SK-N-SH (cell line): ENCODE measurements at regions not wholly inside any gene's neighbourhood (a gene's known extent, or its start where the extent isn't known, plus 50 kb on each side); places are given as distances from the start of the nearest gene placed in this dataset.

Experiments used
- CTCF ChIA-PET: fragments of 300-600, 350-600 bp; formaldehyde crosslinking; extraction: SDS; loops from one replicate; lab custom pipeline; 2021; lab: Yijun Ruan, JAX
- POLR2A ChIA-PET: fragments of 350-600 bp; sonication (Branson Sonifier 250); formaldehyde crosslinking; extraction: SDS; loops from one replicate; lab custom pipeline; 2020; ENCODE audit warnings: antibody characterized with exemption, inconsistent platforms; lab: Yijun Ruan, JAX
- DNase-seq: peaks from one replicate; pipeline ENCODE4 v3.0.0; 2012
- H2AFZ ChIP-seq: fragments of 200-600 bp; sonication (generic); 2 replicates; pipeline ENCODE4 v1.8.1; 2016; ENCODE audit warnings: antibody characterized with exemption, mild to moderate bottlenecking, low read depth
- H3F3A ChIP-seq: fragments of 200-600 bp; sonication (generic); replicated peaks from 2 replicates; pipeline ENCODE3; 2016; ENCODE audit warnings: antibody characterized with exemption, mild to moderate bottlenecking; ENCODE audit not compliant: insufficient read depth
- H3K27ac ChIP-seq, 2 experiments: fragments of 200-500 bp in 1 of 2; fragments of 200-600 bp in 1 of 2; sonication (Bioruptor generic) in 1 of 2; sonication (generic), shearing (Covaris generic) in 1 of 2; 2 replicates each; pipeline versions ENCODE4 v1.5.1 to v1.6.1; 2014 to 2016; ENCODE audit warnings: low read depth in 2 of 2, inconsistent platforms in 1 of 2, low read length in 1 of 2, mild to moderate bottlenecking in 1 of 2, mixed read lengths in 1 of 2
- H3K27me3 ChIP-seq: fragments of 200-600 bp; sonication (generic), shearing (Covaris generic); 2 replicates; pipeline ENCODE4 v1.6.1; 2016; ENCODE audit warnings: mixed run types; ENCODE audit not compliant: insufficient read depth
- H3K36me3 ChIP-seq, 2 experiments: fragments of 200-500 bp in 1 of 2; fragments of 200-600 bp in 1 of 2; sonication (Bioruptor generic) in 1 of 2; sonication (generic) in 1 of 2; replicated peaks in 1 of 2; 2 replicates each; pipeline versions ENCODE3 to v1.5.1; 2014 to 2016; ENCODE audit warnings: low read length in 1 of 2, mild to moderate bottlenecking in 1 of 2; ENCODE audit not compliant: insufficient read depth in 2 of 2, control insufficient read depth in 1 of 2
- H3K4me1 ChIP-seq, 2 experiments: fragments of 200-500 bp in 1 of 2; fragments of 200-600 bp in 1 of 2; sonication (Bioruptor generic) in 1 of 2; sonication (generic), shearing (Covaris generic) in 1 of 2; 2 replicates each; pipeline versions ENCODE4 v1.5.1 to v1.6.1; 2014 to 2016; ENCODE audit warnings: low read depth in 1 of 2, low read length in 1 of 2, mixed run types in 1 of 2; ENCODE audit not compliant: insufficient read depth in 2 of 2, control insufficient read depth in 1 of 2
- H3K4me2 ChIP-seq: fragments of 200-600 bp; sonication (generic), shearing (Covaris generic); 2 replicates; pipeline ENCODE4 v1.6.1; 2017; ENCODE audit warnings: mixed run types
- H3K4me3 ChIP-seq, 2 experiments: fragments of 200-500 bp in 1 of 2; fragments of 200-600 bp in 1 of 2; sonication (Bioruptor generic) in 1 of 2; sonication (generic), shearing (Covaris generic) in 1 of 2; 2 replicates each; pipeline versions ENCODE4 v1.5.1 to v1.8.1; 2014 to 2016; ENCODE audit warnings: low read depth in 2 of 2, inconsistent platforms in 1 of 2, low read length in 1 of 2, mild to moderate bottlenecking in 1 of 2, mixed read lengths in 1 of 2, moderate library complexity in 1 of 2
- H3K79me2 ChIP-seq: fragments of 200-600 bp; sonication (generic); 2 replicates; pipeline ENCODE4 v1.8.1; 2017; ENCODE audit warnings: mild to moderate bottlenecking; ENCODE audit not compliant: insufficient read depth
- H3K9ac ChIP-seq: fragments of 200-600 bp; sonication (generic); 2 replicates; pipeline ENCODE4 v1.6.1; 2017; ENCODE audit warnings: mixed run types
- H3K9me2 ChIP-seq: fragments of 200-600 bp; sonication (generic); 2 replicates; pipeline ENCODE4 v1.6.1; 2017; ENCODE audit warnings: mixed run types
- H3K9me3 ChIP-seq: fragments of 200-600 bp; sonication (generic); 2 replicates; pipeline ENCODE4 v1.6.1; 2017; ENCODE audit warnings: mixed run types, mild to moderate bottlenecking, moderate library complexity
- H4K20me1 ChIP-seq: fragments of 200-600 bp; sonication (generic); 2 replicates; pipeline ENCODE4 v1.6.1; 2017; ENCODE audit warnings: mild to moderate bottlenecking, mixed run types; ENCODE audit not compliant: insufficient read depth
- CHD2 ChIP-seq: fragments of 150-350 bp; IDR thresholded peaks from 2 replicates; pipeline ENCODE4 v1.6.1; 2018; ENCODE audit warnings: low read length; ENCODE audit not compliant: partially characterized antibody
- EP300 ChIP-seq, 2 experiments: IDR thresholded peaks; 2 replicates each; pipeline versions ENCODE4 v1.4.0 to v1.6.1; 2012; ENCODE audit warnings: borderline replicate concordance in 1 of 2, low read depth in 1 of 2, low read length in 1 of 2
- GABPA ChIP-seq: IDR thresholded peaks from 2 replicates; pipeline ENCODE4 v1.4.0; 2012; ENCODE audit warnings: low read depth, mild to moderate bottlenecking
- JUND ChIP-seq: IDR thresholded peaks from 2 replicates; pipeline ENCODE4 v1.4.0; 2012
- MEF2A ChIP-seq: IDR thresholded peaks from 2 replicates; pipeline ENCODE4 v1.4.0; 2012; ENCODE audit warnings: low read depth, borderline replicate concordance
- MXI1 ChIP-seq: IDR thresholded peaks from 2 replicates; pipeline ENCODE4 v1.6.1; 2012; ENCODE audit warnings: mild to moderate bottlenecking, low read depth, low read length, improper control_type of control experiment
- POLR2AphosphoS5 ChIP-seq: IDR thresholded peaks from 2 replicates; pipeline ENCODE4 v1.6.1; 2012; ENCODE audit warnings: low read depth, low read length
- RAD21 ChIP-seq: IDR thresholded peaks from 2 replicates; pipeline ENCODE4 v1.6.1; 2012; ENCODE audit warnings: mild to moderate bottlenecking, low read length
- SIN3A ChIP-seq: IDR thresholded peaks from 2 replicates; pipeline ENCODE4 v1.6.1; 2012; ENCODE audit warnings: low read depth, mild to moderate bottlenecking, low read length, moderate library complexity, borderline replicate concordance
- SMC3 ChIP-seq: IDR thresholded peaks from 2 replicates; pipeline ENCODE4 v1.6.1; 2012; ENCODE audit warnings: low read depth, low read length, improper control_type of control experiment
- TAF1 ChIP-seq: IDR thresholded peaks from 2 replicates; pipeline ENCODE4 v1.6.1; 2012; ENCODE audit warnings: low read depth, mild to moderate bottlenecking, low read length, moderate library complexity, borderline replicate concordance
- YY1 ChIP-seq: IDR thresholded peaks from 2 replicates; pipeline ENCODE4 v1.4.0; 2012; ENCODE audit warnings: low read depth, mild to moderate bottlenecking
- WGBS: methylation state at CpG from one replicate; pipeline ENCODE4 v1.1.6; 2017; ENCODE audit warnings: low lambda C conversion rate; 5-methylcytosine and 5-hydroxymethylcytosine counted together
- TF ChIP-seq, protein P1 (sequence below): IDR thresholded peaks from 2 replicates; pipeline ENCODE4 v1.4.0; 2012; ENCODE audit warnings: low read depth
- TF ChIP-seq, protein P2 (sequence below): IDR thresholded peaks from 2 replicates; pipeline ENCODE4 v1.4.0; 2012; ENCODE audit warnings: low read depth, borderline replicate concordance
- TF ChIP-seq, protein P3 (sequence below): IDR thresholded peaks from 2 replicates; pipeline ENCODE4 v1.4.0; 2012; ENCODE audit warnings: low read depth, borderline replicate concordance
- TF ChIP-seq, protein P4 (sequence below): IDR thresholded peaks from 2 replicates; pipeline ENCODE4 v1.6.1; 2012; ENCODE audit warnings: mild to moderate bottlenecking, low read depth, low read length, moderate library complexity
- TF ChIP-seq, protein P5 (sequence below): fragments of 150-350 bp; IDR thresholded peaks from 2 replicates; pipeline ENCODE4 v1.6.1; 2016; ENCODE audit warnings: mild to moderate bottlenecking, low read depth, low read length

DNA sequence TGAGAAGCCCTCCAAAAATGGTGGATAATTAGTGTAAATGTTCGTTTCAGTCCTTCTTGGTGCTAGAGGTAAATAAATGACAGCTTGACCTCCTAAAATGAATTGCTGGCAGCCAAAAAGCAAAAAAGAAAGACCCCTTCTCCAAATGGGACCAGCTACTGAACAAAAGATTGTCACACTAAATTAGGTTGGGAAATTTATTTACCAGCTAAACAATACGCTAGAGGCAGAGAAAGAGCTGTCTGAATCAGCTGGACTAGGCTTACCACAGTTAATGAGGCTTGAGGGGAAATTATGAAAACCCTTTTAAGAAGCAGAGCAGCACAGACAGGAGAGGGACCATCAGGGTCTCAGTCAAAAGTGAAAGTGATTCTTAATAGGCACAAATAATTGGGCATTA lies 498.9 kb downstream of the SUCLA2 start:
- no peaks in the 10 kb centered on the region for H4K20me1 ChIP-seq
- 0 out of 2 replicates have a peak, but pooled peaks cover 3% of the 10 kb centered on the region for H3K9me2 ChIP-seq
- no peaks in the 10 kb centered on the region; a peak in 1 of 4 replicates for H3K4me1 ChIP-seq
- POLR2A ChIA-PET: no interaction called here
- no peaks in the 10 kb centered on the region for H3K36me3 ChIP-seq
- no peaks in the 10 kb centered on the region for H3K79me2 ChIP-seq
- TF ChIP-seq, protein P1, sequence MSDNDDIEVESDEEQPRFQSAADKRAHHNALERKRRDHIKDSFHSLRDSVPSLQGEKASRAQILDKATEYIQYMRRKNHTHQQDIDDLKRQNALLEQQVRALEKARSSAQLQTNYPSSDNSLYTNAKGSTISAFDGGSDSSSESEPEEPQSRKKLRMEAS: no peak
- TF ChIP-seq, all 33 proteins: peak for 0
- Histone ChIP-seq H2AFZ (no peak overlapping the region), H3K27me3 (no peaks in the 10 kb centered on the region), H3K27ac (no peak overlapping the region), H3K4me2 (no peak overlapping the region), H3K9me3 (no peaks in the 10 kb centered on the region), H3F3A (peaks cover 4% of the 10 kb centered on the region), H3K4me3 (no peak overlapping the region), H3K9ac (no peak overlapping the region)
- no peak for DNase-seq
- CTCF ChIA-PET: interaction anchor here (1.2 kb wide), 1 partner anchor 10 kb away, joined by 3 read pairs; no protein-coding TSS in a partner anchor
- 39% methylated on average over 2 of the region's 2 CpGs for WGBS

DNA sequence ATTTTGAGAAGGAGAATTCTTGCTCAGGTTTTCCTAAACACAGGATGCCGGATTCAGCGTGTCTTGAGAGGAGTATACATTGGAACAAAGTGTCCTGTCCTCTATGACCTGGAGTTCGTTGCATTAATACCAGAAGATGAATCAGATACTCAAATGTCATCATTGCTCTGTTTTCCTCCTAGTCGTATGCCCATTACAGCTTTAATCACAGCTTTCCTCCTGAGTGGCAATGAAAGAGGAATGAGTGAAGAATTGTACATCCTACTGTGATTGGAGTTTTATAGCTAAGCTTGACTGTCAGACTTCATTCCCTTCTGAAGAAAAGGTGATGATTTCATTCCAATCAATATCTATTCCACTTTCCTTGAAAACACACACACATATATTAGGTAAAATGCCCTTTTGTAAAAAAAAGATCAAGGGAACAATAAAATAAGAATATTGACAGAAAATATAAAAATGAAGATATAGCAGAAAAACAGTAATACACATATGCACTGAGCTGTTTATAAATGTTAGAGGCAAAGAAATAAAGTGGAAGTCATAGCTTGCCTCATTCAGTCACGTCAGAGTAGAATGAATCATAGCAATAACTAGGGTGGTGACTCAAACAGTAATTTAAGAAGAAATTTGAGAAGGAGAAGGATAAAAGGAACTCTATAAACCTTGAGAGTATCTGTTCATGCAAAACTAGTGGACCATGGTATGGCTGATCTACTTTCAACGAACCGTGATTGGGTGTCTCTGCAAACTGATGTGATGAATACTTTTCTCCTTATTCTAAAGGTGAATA lies 501.5 kb downstream of the SUCLA2 start:
- Histone ChIP-seq H3K79me2 (no peaks in the 10 kb centered on the region), H3K9me2 (no peaks in the 10 kb centered on the region; the same call in 1 of the 2 replicates), H3K27ac (peak overlapping the region in 1 of 2 experiments; percentile 75; a peak in 2 of 4 replicates), H3K4me1 (no peaks in the 10 kb centered on the region; a peak in 1 of 4 replicates), H3K27me3 (no peaks in the 10 kb centered on the region), H3K4me2 (peak overlapping the region; percentile 64), H3K9me3 (no peaks in the 10 kb centered on the region), H3K4me3 (no peak overlapping the region), H4K20me1 (no peaks in the 10 kb centered on the region), H2AFZ (peak overlapping the region; percentile 10; the same call in 1 of the 2 replicates), H3K9ac (peak overlapping the region; percentile 17; the same call in 1 of the 2 replicates), H3K36me3 (no peaks in the 10 kb centered on the region), H3F3A (peaks cover 4% of the 10 kb centered on the region)
- WGBS: 22% methylated on average over 7 of the region's 7 CpGs
- CTCF ChIA-PET: interaction anchor here (0.9 to 1.4 kb wide), 2 partner anchors 12 to 948 kb away, joined by 3 read pairs; no protein-coding TSS in a partner anchor
- no peak for DNase-seq
- POLR2A ChIA-PET: no interaction called here
- no peak for TF ChIP-seq MXI1
- TF ChIP-seq JUND: peak; percentile 89
- TF ChIP-seq SMC3: no peak
- TF ChIP-seq YY1: no peak
- TF ChIP-seq, protein P1: 0 out of 2 replicates have a peak, but pooled peaks have one; percentile 20
- TF ChIP-seq TAF1: no peak
- TF ChIP-seq, protein P2, sequence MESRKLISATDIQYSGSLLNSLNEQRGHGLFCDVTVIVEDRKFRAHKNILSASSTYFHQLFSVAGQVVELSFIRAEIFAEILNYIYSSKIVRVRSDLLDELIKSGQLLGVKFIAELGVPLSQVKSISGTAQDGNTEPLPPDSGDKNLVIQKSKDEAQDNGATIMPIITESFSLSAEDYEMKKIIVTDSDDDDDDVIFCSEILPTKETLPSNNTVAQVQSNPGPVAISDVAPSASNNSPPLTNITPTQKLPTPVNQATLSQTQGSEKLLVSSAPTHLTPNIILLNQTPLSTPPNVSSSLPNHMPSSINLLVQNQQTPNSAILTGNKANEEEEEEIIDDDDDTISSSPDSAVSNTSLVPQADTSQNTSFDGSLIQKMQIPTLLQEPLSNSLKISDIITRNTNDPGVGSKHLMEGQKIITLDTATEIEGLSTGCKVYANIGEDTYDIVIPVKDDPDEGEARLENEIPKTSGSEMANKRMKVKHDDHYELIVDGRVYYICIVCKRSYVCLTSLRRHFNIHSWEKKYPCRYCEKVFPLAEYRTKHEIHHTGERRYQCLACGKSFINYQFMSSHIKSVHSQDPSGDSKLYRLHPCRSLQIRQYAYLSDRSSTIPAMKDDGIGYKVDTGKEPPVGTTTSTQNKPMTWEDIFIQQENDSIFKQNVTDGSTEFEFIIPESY: peak; percentile 44; the same call in 1 of the 2 replicates
- TF ChIP-seq, protein P3, sequence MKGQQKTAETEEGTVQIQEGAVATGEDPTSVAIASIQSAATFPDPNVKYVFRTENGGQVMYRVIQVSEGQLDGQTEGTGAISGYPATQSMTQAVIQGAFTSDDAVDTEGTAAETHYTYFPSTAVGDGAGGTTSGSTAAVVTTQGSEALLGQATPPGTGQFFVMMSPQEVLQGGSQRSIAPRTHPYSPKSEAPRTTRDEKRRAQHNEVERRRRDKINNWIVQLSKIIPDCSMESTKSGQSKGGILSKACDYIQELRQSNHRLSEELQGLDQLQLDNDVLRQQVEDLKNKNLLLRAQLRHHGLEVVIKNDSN: no peak
- TF ChIP-seq, protein P4, sequence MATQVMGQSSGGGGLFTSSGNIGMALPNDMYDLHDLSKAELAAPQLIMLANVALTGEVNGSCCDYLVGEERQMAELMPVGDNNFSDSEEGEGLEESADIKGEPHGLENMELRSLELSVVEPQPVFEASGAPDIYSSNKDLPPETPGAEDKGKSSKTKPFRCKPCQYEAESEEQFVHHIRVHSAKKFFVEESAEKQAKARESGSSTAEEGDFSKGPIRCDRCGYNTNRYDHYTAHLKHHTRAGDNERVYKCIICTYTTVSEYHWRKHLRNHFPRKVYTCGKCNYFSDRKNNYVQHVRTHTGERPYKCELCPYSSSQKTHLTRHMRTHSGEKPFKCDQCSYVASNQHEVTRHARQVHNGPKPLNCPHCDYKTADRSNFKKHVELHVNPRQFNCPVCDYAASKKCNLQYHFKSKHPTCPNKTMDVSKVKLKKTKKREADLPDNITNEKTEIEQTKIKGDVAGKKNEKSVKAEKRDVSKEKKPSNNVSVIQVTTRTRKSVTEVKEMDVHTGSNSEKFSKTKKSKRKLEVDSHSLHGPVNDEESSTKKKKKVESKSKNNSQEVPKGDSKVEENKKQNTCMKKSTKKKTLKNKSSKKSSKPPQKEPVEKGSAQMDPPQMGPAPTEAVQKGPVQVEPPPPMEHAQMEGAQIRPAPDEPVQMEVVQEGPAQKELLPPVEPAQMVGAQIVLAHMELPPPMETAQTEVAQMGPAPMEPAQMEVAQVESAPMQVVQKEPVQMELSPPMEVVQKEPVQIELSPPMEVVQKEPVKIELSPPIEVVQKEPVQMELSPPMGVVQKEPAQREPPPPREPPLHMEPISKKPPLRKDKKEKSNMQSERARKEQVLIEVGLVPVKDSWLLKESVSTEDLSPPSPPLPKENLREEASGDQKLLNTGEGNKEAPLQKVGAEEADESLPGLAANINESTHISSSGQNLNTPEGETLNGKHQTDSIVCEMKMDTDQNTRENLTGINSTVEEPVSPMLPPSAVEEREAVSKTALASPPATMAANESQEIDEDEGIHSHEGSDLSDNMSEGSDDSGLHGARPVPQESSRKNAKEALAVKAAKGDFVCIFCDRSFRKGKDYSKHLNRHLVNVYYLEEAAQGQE: no peak
- TF ChIP-seq, protein P5, sequence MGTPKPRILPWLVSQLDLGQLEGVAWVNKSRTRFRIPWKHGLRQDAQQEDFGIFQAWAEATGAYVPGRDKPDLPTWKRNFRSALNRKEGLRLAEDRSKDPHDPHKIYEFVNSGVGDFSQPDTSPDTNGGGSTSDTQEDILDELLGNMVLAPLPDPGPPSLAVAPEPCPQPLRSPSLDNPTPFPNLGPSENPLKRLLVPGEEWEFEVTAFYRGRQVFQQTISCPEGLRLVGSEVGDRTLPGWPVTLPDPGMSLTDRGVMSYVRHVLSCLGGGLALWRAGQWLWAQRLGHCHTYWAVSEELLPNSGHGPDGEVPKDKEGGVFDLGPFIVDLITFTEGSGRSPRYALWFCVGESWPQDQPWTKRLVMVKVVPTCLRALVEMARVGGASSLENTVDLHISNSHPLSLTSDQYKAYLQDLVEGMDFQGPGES: no peak
- no peak for TF ChIP-seq SIN3A
- peak; percentile 18; the same call in 1 of the 2 replicates for TF ChIP-seq MEF2A
- peak in 1 of 2 experiments; percentile 38; a peak in 1 of 4 replicates for TF ChIP-seq EP300 (IDR thresholded peaks at IDR 0.05; ENCODE audit: borderline replicate concordance in 1 of 2, low read depth in 1 of 2, low read length in 1 of 2)
- no peak for TF ChIP-seq GABPA
- TF ChIP-seq POLR2AphosphoS5: peak; percentile 21; the same call in 1 of the 2 replicates
- no peak for TF ChIP-seq CHD2
- no peak for TF ChIP-seq RAD21
